Fibroblast of skin of scalp (primary cell): ENCODE measurements at regions not wholly inside any gene's neighbourhood (a gene's known extent, or its start where the extent isn't known, plus 50 kb on each side); places are given as distances from the start of the nearest gene placed in this dataset.

ENCODE experiments used
- DNase-seq: peaks from one replicate; pipeline ENCODE4 v3.0.0-alpha.2; 2013

DNA sequence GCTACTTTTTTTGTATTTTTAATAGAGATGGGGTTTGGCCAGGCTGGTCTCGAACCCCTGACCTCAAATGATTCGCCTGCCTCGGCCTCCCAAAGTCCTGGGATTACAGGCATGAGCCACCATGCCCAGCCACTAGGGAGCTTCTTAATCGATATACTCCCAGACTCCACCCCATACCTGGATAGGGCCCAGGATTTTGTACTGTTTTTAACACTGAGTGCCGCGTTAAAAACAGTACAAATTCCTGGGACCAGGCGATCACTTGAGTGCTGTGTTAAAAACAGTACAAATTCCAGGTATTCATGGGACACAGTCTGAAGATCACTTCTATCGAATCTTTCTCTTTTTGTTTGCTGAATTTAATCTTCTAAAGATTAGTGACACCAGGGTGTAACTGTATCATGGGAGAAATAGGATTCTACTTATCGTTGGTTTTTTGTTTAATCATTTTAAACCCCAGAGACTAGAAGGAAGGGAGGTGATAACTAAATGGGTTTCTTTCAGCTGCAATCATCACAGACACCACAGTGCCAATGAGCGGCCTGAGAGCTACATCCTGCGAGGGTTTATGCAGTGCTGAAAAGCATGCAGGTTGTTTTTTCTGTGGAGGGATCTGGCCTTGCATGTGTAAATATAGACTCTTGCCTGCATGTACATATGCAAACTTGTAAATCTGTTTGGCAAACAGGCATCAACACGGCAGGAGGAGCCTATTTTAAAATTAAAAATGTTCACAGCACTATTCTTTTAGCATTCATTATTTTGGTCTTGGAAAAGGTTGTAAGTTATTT lies 303.8 kb upstream of the WWC1 start:
- DNase-seq: no peak

DNA sequence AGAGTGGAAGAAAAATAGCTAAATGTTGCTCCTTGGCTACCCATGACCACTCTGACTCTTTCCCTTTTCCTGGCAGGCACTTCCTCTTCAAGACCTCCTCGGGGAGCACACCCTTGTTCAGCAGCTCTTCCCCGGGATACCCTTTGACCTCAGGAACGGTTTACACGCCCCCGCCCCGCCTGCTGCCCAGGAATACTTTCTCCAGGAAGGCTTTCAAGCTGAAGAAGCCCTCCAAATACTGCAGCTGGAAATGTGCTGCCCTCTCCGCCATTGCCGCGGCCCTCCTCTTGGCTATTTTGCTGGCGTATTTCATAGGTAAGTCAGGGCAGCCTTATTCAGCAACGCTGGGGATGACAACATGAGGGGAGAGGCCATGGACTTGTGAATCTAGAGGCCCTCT lies 298.6 kb upstream of the WWC1 start:
- no peak for DNase-seq

DNA sequence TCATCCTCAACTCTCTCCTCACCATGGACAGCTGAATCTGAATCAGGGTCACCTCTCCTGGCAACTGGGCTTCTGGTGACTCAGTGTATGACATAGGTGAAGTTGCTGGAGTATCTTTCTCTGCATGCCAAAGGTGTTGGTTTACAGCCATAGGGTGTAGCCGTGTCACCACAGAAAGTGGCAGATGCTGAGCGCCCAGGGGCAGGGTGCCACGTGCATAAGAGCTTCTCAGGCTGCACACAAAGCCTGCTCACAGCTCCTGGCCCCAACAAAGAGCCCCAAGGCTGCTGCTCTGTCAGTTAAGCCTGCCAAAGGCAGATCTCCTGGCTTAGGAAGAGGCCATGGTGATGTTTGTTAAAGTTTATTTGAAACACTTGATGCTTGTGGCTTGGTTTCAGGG lies 297.7 kb upstream of the WWC1 start:
- no peak for DNase-seq

DNA sequence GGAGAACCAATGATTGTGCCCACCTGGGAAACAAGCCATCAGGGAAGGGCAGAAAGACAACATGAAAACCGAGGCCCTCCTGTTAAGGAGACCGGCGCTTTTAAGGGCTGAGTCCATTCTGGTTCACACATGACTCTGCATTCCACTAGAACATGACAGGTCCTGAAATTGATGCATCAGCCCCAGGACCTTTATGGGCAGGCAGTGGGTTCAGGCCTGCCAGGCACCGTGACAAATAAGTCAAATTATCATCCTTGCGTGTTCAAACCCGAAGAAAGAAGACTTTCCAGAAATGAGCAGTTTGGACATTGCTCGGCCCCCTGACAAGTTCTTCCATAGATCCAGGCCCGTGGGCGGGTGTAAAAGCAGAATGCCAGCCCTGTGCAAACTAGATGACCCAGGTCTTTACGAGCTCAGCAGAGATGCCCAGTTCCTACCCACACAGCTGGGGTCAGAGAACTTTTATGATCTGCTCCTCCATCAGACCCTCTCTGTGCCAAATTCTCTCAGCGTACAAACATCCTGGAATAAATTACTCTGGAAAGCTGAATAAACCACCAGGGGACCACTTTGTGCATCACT lies 295.5 kb upstream of the WWC1 start:
- no peak for DNase-seq

DNA sequence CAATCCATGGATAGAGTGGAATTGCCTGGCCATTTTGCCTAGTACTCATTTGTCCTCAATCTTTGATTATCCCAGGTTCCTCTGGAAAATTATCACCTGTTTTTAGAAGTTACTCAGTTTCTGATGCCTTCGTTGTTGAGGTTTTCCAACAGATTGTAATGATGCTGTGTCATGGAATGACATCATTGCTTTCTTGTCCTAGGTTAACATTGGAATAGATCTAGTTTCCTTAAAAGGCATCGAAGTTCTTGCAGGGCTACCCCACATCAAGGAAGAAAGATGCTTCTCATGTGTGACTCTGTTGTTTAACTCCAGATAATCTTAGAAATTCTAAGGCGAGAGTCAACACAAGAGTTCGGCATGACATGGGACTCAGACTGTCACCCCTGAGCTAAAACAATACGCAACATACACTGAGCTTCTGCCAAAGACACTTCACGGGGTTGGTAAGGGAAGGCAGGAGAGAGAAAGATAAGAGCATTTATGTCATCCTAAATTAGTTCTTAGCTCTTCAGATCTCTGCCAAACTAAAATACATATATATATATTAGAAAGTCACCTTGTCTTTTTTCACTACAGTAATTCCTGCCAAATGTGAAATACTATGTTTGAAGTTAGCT lies 293.2 kb upstream of the WWC1 start:
- DNase-seq: peak; percentile 63

DNA sequence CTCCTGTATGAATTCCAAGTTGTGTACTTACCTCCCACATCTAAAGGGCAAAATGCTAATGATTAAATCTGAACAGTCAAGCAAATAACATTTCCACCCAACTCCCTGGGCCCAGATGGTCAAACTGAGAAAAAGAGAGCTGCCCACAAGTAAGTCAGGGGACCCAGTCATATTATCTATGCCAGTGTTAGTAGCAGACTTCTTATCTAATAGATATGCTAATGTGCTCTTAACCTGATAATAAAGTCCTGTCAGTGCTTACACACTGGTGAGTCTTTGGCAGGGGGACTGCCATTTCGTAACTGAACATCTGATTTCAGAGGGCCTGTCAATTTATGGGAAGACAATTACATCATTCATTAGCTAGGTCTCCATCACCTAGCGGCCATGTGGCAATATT lies 292.3 kb upstream of the WWC1 start:
- no peak for DNase-seq

DNA sequence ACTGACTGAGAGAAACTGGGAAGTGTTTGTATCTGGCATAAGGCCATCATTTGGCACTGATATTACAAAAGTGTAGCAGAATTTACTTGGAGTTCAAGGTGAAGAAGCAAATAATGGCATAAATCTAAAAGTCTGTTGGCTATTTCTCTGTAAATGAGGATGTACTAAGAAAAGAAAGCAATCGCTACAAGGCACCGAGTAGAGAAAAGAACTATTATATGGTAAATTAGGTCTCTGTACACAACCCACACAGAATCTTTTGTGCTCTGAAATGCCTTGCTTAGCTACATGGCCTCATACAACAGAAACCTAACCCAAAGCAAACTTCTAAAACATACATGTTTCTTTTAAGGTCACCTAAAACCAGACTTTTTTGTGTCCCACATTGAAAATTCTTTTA lies 290.1 kb upstream of the WWC1 start:
- no peak for DNase-seq

DNA sequence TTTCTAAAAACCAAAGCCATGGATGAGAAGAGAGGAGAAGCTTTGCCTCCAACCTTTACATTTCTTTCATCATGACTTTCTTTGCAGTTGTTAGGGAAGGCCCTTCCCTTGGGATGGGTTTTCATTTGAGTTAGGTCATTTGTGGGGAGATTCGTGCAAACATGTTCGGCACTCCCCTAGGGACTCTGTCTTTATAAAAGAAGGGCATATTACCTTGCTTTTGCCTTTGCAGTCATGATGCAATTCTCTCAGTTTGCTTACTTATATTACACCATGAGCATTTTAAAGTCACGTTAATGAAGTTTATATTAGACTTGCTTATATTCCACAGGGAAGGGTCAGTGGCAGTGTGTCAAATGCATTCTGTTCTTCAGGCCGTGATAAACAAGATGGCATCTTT lies 289.3 kb upstream of the WWC1 start:
- peak; percentile 29 for DNase-seq

DNA sequence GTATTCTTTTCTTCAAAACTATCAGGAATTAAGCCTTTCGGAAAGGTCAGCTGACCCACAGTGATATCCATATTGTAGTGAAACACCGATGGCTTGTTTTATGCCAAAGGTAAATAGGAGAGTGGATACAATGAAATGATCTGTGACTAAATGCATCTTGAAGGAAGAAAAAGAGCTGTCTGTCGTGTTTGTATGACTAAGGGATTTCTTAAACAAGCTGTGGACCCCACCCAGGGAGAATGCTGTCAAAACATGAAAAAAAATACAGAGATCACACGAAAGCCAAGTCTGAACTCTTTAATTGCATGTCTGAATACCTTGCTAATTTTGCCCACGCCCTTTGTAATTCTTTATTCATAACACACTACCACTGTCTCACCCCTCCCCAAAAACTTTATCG lies 286.4 kb upstream of the WWC1 start:
- DNase-seq: peak; percentile 34

DNA sequence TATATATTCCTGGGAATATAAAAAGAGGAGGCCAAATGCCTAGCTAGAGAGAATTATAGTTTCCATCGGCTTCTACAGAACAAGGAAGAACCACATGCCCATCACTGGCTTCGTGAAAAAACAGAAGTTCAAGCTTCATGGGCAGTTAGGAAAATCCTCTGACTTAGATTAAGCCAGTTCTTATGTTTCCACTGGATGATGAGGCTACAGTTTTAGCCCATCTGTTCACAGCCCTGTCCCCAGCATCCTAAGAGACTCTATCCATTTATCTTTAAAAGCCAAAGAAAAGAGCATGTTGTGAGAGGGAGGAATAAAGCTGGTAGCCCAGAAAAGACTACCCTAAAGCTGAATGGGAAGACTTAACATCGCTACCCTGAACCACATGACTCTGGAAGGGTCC lies 285.5 kb upstream of the WWC1 start:
- DNase-seq: no peak

DNA sequence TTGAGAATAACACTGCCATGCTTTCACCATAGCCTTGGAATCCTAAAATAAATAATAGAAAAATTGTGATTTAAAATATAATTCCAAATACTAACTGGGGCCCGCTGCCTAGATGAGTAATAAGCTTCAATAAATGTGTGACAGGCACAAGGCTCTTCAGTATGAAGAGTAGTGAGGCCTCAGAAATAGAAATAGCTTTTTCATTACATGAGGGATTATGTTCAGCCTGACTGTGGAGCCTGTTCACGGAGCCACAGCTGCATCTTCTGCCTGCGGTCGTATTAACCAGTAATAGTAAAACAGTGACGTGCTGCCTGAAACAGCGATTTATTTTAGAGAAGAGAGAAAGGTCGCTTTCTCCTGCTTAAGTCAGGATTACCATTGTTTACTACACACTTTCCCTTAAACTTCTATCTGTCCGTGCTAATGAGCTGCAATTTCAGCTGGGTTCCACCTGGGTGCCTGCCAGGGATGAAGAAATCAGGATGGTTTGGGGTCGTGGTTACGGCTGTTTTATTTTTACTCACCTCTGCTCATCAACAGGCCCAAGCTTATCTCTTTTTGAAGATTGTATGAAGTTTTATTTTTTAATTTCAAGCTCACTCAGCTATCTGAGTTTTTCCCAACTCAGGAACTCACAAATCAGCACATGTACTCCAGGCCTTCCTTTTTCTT lies 284.9 kb upstream of the WWC1 start:
- peak; percentile 71 for DNase-seq

DNA sequence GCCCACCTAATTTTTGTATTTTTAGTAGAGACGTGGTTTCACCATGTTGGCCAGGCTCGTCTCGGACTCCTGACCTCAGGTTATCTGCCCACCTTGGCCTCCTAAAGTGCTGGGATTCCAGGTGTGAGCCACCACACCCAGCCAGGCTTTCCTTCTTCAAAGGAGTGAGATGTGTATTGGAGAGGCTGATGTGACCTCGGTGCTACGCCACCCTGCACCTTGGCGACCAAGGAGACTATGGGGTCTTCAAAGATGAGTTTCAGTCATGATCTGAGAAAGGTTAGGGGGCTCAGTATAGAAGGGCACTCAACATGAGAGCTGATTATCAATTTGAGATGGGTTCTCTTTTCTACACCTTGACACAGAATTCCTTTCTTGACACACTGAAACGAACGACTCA lies 284.2 kb upstream of the WWC1 start:
- no peak for DNase-seq

DNA sequence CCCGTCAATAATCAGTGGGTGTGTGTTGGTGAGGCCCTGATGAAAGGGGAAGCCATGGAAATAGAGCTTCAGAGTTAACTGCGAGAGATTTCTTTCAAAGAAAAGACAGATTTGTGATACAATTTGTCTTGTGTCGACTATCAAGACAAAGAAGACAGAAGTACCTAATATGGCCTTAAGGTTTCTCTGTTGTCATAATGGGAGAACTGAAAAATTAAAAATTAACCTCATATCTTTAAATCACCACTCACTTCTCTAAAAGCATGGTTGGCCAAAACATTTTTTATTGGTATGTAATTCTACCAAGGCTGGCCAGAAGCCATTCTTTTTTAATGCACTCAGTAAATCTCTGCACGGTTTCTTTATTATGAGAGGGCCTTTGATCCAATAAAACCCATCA lies 282.9 kb upstream of the WWC1 start:
- no peak for DNase-seq

DNA sequence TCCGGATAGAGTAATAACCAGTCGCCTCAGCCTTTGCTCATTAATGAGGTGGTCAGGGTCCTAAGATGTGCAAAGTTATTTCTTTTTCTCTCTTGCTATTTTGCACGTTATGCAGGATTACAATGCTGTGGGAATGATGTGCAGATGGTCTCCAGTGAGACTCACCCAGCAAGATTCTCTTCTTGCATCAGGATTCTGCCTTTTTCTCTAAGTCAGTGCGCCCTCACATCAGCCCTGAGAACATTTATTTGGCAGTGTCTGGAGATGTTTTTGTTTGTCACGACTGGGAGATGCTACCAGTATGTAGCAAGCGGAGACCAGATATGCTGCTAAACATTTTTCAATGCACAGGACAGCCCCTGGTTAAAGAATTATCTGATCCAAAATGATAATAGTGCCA lies 280.3 kb upstream of the WWC1 start:
- DNase-seq: no peak

DNA sequence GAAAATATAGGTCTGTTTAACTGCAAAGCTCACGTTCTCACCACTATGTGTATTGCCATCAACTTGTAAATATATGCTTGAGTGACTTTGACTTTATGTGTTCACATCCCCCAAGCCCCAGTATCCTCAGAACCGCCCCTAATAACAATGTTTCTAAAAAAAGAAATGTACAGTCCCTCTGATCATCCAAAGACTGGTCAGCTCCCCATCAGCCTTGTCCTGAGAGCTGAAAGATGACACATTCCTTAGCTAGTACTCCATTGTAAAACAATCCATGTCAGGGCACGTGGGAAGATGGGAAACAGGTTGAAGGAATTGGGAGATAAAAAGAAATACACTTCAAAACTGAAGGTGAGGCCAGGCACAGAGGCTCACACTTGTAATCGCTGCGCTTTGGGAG lies 279.4 kb upstream of the WWC1 start:
- no peak for DNase-seq

DNA sequence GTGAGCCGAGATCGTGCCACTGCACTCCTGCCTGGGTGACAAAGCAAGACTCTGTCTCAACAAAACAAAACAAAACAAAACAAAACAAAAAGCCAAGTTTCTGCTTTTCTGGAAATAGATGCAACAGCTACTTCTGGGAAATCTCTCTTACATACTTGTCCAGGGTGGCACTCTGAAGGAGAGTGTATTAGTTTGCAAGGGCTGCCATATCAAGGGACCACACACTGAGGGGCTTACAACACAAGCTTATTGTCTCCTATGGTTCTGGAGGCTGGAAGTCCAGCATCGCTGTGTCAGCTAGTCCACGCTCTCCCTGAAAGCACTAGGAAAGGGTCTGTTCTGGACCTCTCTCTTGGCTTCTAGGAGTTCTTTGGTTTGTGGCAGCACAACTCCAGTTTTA lies 277.9 kb upstream of the WWC1 start:
- DNase-seq: no peak

DNA sequence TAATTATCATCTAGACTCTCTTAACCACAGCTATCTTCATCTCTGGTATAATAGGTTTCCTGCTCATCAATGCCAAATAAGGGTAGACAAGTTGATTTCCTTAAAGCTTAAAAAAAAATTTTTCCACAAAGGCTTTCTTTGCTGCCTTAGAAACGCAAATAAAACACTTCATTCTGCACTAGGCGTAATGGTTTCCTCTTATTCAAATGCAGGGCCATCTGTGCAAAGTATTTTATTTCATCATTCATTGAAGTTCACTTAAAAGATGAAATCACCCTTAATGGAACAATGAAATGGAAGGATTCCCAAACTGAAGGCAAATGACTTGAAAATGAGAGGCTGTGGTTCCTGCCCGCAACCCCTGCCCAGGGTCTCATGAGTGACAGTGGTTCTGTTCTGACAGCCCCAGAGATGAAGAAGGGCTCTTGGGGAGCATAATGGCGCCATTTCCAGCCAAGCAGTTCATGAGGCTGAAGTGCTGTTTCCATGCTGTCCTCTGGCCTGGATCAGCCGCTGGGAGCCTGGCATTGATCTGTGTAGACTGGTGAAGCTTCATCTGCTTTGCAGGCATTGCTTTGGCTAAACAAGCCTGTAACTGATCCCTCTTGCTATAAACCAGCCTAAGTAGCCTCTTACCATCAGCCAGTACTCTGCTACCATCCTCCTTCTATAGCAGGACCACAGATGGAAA lies 276.9 kb upstream of the WWC1 start:
- no peak for DNase-seq

DNA sequence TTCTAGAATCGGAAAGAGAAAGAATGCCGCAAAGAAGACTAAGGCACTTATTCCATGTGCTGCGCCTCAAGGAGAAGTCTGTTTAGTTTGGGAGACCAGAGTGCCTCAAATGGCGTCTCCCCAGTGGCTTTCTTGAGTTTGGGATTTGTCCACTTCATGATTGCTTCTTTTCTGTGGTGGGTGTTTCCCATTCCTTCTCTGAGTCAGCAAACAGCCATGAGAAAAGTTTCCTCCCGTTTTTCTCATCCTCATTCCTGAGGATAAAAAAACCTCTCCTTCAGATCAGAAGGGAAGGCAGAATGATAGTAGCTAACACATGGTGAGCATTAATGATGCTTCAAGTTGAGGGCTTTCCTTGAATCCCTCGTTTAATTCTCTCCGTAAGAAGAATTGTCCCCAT lies 275.9 kb upstream of the WWC1 start:
- DNase-seq: peak; percentile 85

DNA sequence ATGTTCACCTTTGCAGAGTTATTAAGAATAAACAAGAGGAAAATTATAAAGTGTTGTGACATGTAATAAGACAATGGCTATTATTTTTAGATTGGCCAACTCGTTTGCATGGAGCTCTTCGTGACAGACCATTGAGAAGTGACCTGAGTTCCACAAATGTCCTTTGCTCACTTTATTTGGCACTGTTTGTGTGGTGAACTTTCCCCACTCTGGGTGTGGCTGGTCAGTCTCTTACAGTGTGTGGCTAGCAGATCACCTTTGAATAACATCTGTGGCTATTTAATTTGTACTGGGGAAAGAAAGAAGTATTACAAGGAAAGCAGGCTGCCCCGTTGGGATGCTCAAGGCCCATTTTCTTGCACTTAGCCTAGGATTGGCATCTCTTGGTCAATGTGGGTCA lies 274.1 kb upstream of the WWC1 start:
- no peak for DNase-seq

DNA sequence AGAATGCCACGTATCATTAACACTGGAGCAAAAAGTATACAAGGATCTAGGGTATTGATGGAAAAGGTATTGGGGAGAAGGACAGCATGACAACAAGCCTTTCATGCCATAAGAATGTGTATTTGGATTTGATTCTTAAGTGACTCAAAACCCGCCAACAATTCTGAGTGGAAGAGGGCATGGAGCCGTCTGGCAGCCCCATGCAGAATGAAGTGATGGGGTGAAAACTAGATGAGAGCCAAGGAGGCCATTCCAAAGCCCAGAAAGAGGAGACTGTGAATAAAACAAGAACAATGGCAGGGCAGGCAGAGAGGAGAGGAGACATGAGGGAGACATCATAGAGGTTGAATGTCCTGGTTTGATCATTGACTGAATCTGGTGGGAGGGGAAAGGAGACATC lies 272.3 kb upstream of the WWC1 start:
- no peak for DNase-seq

DNA sequence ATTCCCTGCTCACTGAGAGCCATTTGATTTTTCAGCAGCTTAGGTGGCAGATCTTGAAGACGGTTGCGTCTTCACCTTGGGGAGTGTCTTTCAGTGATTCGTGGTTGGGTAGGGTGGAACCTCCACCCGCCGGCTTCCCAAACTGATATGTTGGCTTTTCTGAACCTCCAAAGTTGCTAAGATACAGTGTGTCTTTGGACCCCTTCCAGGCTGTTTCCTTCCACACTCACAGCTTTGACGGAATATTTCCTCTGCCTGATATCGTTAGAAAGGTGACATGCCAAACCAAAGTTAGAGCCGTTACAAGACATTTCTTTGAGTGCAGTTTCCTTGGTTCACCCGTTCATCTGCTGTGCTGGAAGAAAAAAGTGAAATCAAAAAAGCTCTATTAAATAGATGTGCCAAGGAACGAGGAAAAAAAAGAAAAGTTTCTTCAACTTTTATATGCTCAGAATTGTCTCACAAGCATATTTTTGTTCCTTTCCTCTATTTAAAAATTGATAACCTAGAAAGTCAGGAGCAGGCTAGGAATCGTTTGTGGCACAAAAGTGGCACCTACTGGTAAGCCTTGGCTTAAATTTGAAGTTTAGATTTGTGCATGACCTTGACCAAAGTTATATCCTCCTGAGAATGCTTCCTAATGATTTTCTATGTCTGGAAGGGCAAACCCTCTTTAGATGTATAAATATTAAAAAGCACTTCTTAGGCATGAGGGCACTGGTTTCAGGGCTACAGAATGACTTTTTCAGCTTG lies 270.7 kb upstream of the WWC1 start:
- DNase-seq: peak; percentile 26

DNA sequence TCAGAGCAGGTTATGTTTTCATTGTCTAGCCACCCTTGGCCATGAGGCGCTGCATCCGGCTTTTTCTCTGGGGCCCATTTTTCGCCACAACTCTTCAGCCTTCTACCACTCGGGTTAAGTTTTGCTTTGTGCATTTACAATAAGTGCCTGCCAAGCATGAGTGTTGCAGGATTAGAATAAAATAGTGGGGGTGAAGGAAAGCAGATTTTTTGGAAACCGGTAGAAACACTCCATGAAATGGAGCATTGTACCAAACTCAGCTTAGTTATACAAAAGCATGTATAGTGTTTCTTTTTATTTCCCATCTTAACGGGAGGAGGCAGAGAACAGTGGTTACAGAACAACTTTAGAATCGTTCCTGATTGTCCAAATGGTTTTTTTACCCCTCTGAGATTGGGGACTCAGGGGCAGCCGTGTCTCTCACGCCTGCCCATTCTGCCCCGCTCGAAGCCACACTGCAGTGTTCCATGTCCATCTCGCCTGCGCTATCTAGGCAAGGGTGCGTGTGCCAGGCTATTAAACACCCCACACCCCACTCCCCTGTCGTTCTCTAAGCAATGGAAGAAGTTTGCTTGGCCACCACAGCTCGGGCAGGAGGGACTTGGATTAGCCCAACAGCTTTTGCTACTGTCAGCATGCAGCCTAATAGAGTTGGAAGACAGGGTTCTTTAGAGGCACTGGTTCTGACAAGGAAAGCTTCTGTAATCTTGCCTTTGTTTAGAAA lies 268.8 kb upstream of the WWC1 start:
- DNase-seq: no peak
